Gastrocnemius medialis (tissue), 4 donors: ENCODE measurements at regions not wholly inside any gene's neighbourhood (a gene's known extent, or its start where the extent isn't known, plus 50 kb on each side); places are given as distances from the start of the nearest gene placed in this dataset.

Experiments used
- CTCF ChIP-seq, 5 experiments: fragments of 450-650 bp in 3 of 5; fragments of 200-600 bp in 2 of 5; sonication (generic) in 2 of 5; IDR thresholded peaks in 4 of 5; conservative IDR thresholded peaks in 1 of 5; 1 replicate in 4 of 5; 2 replicates in 1 of 5; pipeline ENCODE4 v1.5.1; 2016 to 2019; ENCODE audit warnings: antibody characterized with exemption in 5 of 5, mild to moderate bottlenecking in 3 of 5, moderate library complexity in 3 of 5
- POLR2A ChIP-seq, 2 donors: fragments of 450-650 bp; IDR thresholded peaks; one replicate each; pipeline ENCODE4 v1.6.1; 2017; ENCODE audit warnings: antibody characterized with exemption in 2 of 2, mild to moderate bottlenecking in 2 of 2, moderate library complexity in 2 of 2

- TF ChIP-seq CTCF (IDR thresholded peaks at IDR 0.05 in 4 of 5, conservative IDR thresholded peaks at IDR 0.05 in 1 of 5) = no peak
- no peak for TF ChIP-seq POLR2A (IDR thresholded peaks at IDR 0.05)
Observed at GRCh38 chr1:22368125-22368524, 83.5 kb upstream of the ZBTB40 start.
